Activated CD4-positive, CD25-positive, alpha-beta regulatory T cell (primary cell): ENCODE measurements at regions not wholly inside any gene's neighbourhood (a gene's known extent, or its start where the extent isn't known, plus 50 kb on each side); places are given as distances from the start of the nearest gene placed in this dataset.

Experiments used
- DNase-seq, 4 experiments: peaks; one replicate each; lab custom pipeline; 2025; lab: John Stamatoyannopoulos, UW

- peak; percentile 39 to 68 (median 59) for DNase-seq
Measured at GRCh38 chr21:45592208-45592619, 50.0 kb upstream of the SLC19A1 start.

GRCh38 chr21:45592626-45593134 lies 50.4 kb upstream of the SLC19A1 start:
- DNase-seq = no peak

- DNase-seq = no peak
Measured at GRCh38 chr21:45593162-45594022, 50.1 kb upstream of the PCBP3 start.
